ENCODE measurements at regions not wholly inside any gene's neighbourhood (a gene's known extent, or its start where the extent isn't known, plus 50 kb on each side); places are given as distances from the start of the nearest gene placed in this dataset.

DNA sequence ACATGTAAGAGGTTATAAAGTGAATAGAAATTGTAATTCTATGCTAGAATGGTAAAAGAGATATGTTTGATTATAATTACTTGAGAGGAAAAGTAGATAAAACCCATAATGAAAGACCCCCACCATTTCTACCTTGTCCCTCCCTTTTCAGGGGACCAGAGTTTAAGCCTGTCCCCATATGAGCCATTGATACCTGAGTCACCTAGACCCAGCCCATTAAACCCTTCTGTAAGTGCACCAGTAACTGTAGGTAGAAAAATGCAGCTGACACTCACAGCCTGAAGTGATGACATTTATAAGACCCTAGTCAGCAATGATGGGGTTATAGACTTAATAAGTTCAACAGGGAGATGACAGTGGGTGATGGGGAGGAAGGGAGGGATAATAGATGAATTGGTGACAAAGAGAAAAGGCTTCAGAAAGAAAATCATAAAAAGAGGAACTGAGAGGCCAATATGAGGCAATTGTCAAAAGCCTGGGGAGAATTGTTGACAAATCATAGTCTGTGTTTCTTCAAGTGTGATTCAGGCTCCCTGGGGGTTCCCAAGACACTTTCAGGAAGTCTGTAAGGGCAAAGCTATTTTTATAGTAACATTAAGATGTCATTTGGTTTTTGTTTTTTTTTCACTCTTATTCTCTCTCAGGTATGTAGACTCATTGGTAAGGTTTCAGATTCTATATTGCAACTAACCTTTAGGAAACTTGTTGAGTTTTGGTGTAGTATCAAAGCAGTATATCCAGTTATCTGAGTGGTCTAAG lies 544.2 kb downstream of the SATB2 start:
- FAIRE-seq: peak; percentile 66
- DNase-seq (ENCODE audit: insufficient read length, low spot score): peak; percentile 28
- TF ChIP-seq TAF1 (IDR thresholded peaks at IDR 0.05; ENCODE audit: low read depth, low read length): no peak
- TF ChIP-seq PAX5 (IDR thresholded peaks at IDR 0.05; ENCODE audit: insufficient read depth, low read length, severe bottlenecking): no peak
- no peak for TF ChIP-seq POLR2A (IDR thresholded peaks at IDR 0.05; ENCODE audit: low read depth, low read length)
- no peak for TF ChIP-seq POLR2AphosphoS5 (IDR thresholded peaks at IDR 0.05; ENCODE audit: low read depth, low read length)
- peak; percentile 100 for TF ChIP-seq SPI1 (IDR thresholded peaks at IDR 0.05; ENCODE audit: low read depth, low read length)

GRCh38 chr2:198909525-198910267 lies 548.0 kb downstream of the SATB2 start:
- no peak for FAIRE-seq

DNA sequence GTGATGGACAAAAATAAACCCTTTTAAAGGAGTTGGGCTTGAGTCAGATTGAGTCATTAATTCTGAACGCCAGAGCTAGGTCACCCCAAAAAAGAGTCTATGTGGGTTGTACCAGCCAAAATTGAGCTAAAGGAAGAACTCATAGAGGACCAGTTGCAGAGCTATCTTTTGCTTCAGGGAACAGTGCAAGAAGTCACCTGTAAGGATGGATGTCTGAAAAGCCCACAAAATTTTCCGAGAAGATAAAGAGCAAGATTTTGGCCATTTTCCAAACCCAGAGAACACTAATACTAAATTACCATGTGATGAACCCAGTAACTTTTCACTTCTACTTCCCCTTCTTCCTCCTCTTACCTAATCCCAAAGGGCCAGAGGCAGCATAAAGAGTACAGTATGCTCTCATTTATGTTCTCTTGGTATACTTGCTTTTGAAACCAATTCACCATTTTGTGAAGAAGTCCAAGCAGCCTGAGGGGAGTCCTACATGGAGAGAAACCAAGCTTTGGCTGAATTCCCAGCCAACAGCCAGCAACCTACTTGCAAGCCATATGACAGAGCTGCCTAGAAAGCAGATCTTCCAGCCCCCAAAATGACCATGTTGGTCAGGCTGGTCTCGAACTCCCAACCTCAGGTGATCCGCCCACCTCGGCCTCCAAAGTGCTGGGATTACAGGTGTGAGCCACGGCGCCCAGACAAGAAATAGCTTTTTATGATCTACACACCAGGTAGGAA lies 551.7 kb downstream of the SATB2 start:
- FAIRE-seq (no peak), DNase-seq (ENCODE audit: insufficient read length, low spot score) (no peak)
- TF ChIP-seq TAF1 (IDR thresholded peaks at IDR 0.05; ENCODE audit: low read depth, low read length) (no peak), SPI1 (IDR thresholded peaks at IDR 0.05; ENCODE audit: low read depth, low read length) (peak; percentile 47), POLR2A (IDR thresholded peaks at IDR 0.05; ENCODE audit: low read depth, low read length) (no peak), POLR2AphosphoS5 (IDR thresholded peaks at IDR 0.05; ENCODE audit: low read depth, low read length) (no peak), PAX5 (IDR thresholded peaks at IDR 0.05; ENCODE audit: insufficient read depth, low read length, severe bottlenecking) (no peak), POU2F2 (IDR thresholded peaks at IDR 0.05; ENCODE audit: low read depth, low read length) (no peak)

More at GRCh38 chr2:198909525-198910267, 548.0 kb downstream of the SATB2 start:
- TF ChIP-seq TAF1 (IDR thresholded peaks at IDR 0.05; ENCODE audit: low read depth, low read length) (no peak), SPI1 (IDR thresholded peaks at IDR 0.05; ENCODE audit: low read depth, low read length) (no peak), POLR2A (IDR thresholded peaks at IDR 0.05; ENCODE audit: low read depth, low read length) (no peak), PAX5 (IDR thresholded peaks at IDR 0.05; ENCODE audit: insufficient read depth, low read length, severe bottlenecking) (no peak), POLR2AphosphoS5 (IDR thresholded peaks at IDR 0.05; ENCODE audit: low read depth, low read length) (no peak), POU2F2 (IDR thresholded peaks at IDR 0.05; ENCODE audit: low read depth, low read length) (no peak)
- DNase-seq (ENCODE audit: insufficient read length, low spot score): no peak

DNA sequence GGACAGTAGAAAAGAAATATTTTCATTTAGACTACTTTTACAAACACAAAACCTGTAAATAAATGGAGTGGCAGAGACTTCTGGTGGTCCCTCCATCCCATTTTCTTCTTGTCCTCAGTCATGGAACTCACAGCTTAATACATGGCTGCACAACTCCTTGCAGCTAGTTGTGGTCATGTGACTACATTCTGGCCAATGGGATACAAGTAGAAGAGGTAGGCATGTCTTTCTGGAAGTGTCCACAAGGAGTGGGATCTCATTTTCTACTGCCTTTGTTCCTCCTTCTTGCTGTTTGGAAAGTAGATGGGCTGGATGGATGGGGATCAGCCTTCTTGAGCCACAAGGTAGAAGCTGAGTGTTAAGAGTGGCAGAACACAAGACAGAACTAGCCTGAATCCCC lies 555.8 kb downstream of the SATB2 start:
- DNase-seq (ENCODE audit: insufficient read length, low spot score) (no peak), FAIRE-seq (no peak)
- TF ChIP-seq SPI1 (IDR thresholded peaks at IDR 0.05; ENCODE audit: low read depth, low read length) (no peak), POLR2A (IDR thresholded peaks at IDR 0.05; ENCODE audit: low read depth, low read length) (no peak), POU2F2 (IDR thresholded peaks at IDR 0.05; ENCODE audit: low read depth, low read length) (no peak), TAF1 (IDR thresholded peaks at IDR 0.05; ENCODE audit: low read depth, low read length) (no peak), PAX5 (IDR thresholded peaks at IDR 0.05; ENCODE audit: insufficient read depth, low read length, severe bottlenecking) (no peak), POLR2AphosphoS5 (IDR thresholded peaks at IDR 0.05; ENCODE audit: low read depth, low read length) (no peak)

DNA sequence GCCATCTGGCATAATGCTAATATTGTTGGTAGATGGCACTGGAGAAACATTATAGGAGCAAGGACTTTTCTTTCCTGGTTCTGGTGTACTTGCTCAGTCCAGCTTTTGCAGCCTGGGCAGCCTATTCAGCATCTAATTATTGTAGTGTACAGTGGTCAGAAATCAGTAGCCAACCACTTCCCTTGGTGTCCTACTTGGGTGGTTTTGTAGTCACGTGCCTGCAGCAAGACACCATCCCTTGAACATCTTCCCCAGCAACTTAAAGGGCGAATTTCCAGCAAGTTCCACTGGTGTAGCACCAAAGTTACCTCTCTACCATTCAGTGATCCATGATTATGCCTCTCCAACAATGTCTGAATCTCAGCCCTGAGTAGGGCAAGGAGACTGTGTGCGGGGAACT lies 557.6 kb downstream of the SATB2 start:
- no peak for FAIRE-seq
- TF ChIP-seq POU2F2 (IDR thresholded peaks at IDR 0.05; ENCODE audit: low read depth, low read length): no peak
- TF ChIP-seq POLR2AphosphoS5 (IDR thresholded peaks at IDR 0.05; ENCODE audit: low read depth, low read length): no peak
- TF ChIP-seq POLR2A (IDR thresholded peaks at IDR 0.05; ENCODE audit: low read depth, low read length): no peak
- TF ChIP-seq TAF1 (IDR thresholded peaks at IDR 0.05; ENCODE audit: low read depth, low read length): no peak
- no peak for TF ChIP-seq SPI1 (IDR thresholded peaks at IDR 0.05; ENCODE audit: low read depth, low read length)
- no peak for TF ChIP-seq PAX5 (IDR thresholded peaks at IDR 0.05; ENCODE audit: insufficient read depth, low read length, severe bottlenecking)
- DNase-seq (ENCODE audit: insufficient read length, low spot score): no peak

GRCh38 chr2:198890490-198890889 lies 567.2 kb downstream of the SATB2 start:
- FAIRE-seq: no peak
- TF ChIP-seq SPI1 (IDR thresholded peaks at IDR 0.05; ENCODE audit: low read depth, low read length) (peak; percentile 28; the same call in 1 of the 2 replicates), PAX5 (IDR thresholded peaks at IDR 0.05; ENCODE audit: insufficient read depth, low read length, severe bottlenecking) (no peak)
- DNase-seq (ENCODE audit: insufficient read length, low spot score): no peak

DNA sequence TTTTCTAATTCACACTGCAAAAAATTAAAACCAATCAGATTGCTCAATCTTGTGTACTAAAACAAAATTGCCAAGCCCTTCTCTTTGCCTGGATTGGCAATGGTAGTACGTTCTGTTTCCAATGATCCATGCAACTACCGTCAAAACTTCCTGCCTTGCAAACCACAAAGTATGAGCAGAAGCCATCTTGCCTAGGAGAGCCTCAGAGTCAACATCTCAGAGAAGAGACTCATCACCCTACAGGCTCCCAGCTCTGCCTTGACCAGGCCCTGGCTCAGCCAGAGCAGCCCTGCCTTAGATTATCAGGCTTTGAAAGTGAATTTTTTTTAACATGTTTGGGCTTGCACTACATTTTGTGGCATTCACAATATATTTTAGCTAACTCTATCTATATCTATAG lies 574.1 kb downstream of the SATB2 start:
- TF ChIP-seq PAX5 (IDR thresholded peaks at IDR 0.05; ENCODE audit: insufficient read depth, low read length, severe bottlenecking) (no peak), SPI1 (IDR thresholded peaks at IDR 0.05; ENCODE audit: low read depth, low read length) (no peak), POLR2AphosphoS5 (IDR thresholded peaks at IDR 0.05; ENCODE audit: low read depth, low read length) (no peak), POLR2A (IDR thresholded peaks at IDR 0.05; ENCODE audit: low read depth, low read length) (no peak), TAF1 (IDR thresholded peaks at IDR 0.05; ENCODE audit: low read depth, low read length) (no peak), POU2F2 (IDR thresholded peaks at IDR 0.05; ENCODE audit: low read depth, low read length) (no peak)
- DNase-seq (ENCODE audit: insufficient read length, low spot score) (no peak), FAIRE-seq (no peak)

- FAIRE-seq: no peak
- no peak for TF ChIP-seq POLR2A (IDR thresholded peaks at IDR 0.05; ENCODE audit: low read depth, low read length)
- TF ChIP-seq POU2F2 (IDR thresholded peaks at IDR 0.05; ENCODE audit: low read depth, low read length): no peak
- TF ChIP-seq SPI1 (IDR thresholded peaks at IDR 0.05; ENCODE audit: low read depth, low read length): no peak
- TF ChIP-seq TAF1 (IDR thresholded peaks at IDR 0.05; ENCODE audit: low read depth, low read length): no peak
- TF ChIP-seq POLR2AphosphoS5 (IDR thresholded peaks at IDR 0.05; ENCODE audit: low read depth, low read length): no peak
- no peak for DNase-seq (ENCODE audit: insufficient read length, low spot score)
Measured at GRCh38 chr2:198880986-198881385, 576.8 kb downstream of the SATB2 start.

- FAIRE-seq (no peak), DNase-seq (ENCODE audit: insufficient read length, low spot score) (no peak)
- TF ChIP-seq POU2F2 (IDR thresholded peaks at IDR 0.05; ENCODE audit: low read depth, low read length) (no peak), SPI1 (IDR thresholded peaks at IDR 0.05; ENCODE audit: low read depth, low read length) (no peak), POLR2AphosphoS5 (IDR thresholded peaks at IDR 0.05; ENCODE audit: low read depth, low read length) (no peak), POLR2A (IDR thresholded peaks at IDR 0.05; ENCODE audit: low read depth, low read length) (no peak), PAX5 (IDR thresholded peaks at IDR 0.05; ENCODE audit: insufficient read depth, low read length, severe bottlenecking) (no peak), TAF1 (IDR thresholded peaks at IDR 0.05; ENCODE audit: low read depth, low read length) (no peak)
Measured at GRCh38 chr2:198880421-198880820, 577.3 kb downstream of the SATB2 start.

All from GM12891 (cell line).